ENCODE measurements at regions not wholly inside any gene's neighbourhood (a gene's known extent, or its start where the extent isn't known, plus 50 kb on each side); places are given as distances from the start of the nearest gene placed in this dataset.
"Not testable (repeated sequence)": the region's sequence is repeated elsewhere in the genome, so short reads cannot be mapped to it uniquely, and the experiment has no call there.

GRCh38 chr11:109961261-109961660 lies 131.9 kb upstream of the ZC3H12C start:
- no peak overlapping the region for H3K27ac ChIP-seq (ENCODE audit: low read length)
- no peak overlapping the region for H3K4me2 ChIP-seq (ENCODE audit: low read depth, low read length)
- peaks cover 15% of the 10 kb centered on the region for H3F3A ChIP-seq (ENCODE audit: insufficient read depth, low read length)
- H2AFZ ChIP-seq (ENCODE audit: low read length) = no peak overlapping the region
- no peaks in the 10 kb centered on the region for H3K9me3 ChIP-seq (replicated peaks; ENCODE audit: insufficient read depth, low read length)
- H3K4me3 ChIP-seq (ENCODE audit: low read length) = no peak overlapping the region
- no peaks in the 10 kb centered on the region for H3K9me2 ChIP-seq (replicated peaks; ENCODE audit: insufficient read depth, low read length)
- no peaks in the 10 kb centered on the region for H4K20me1 ChIP-seq (ENCODE audit: insufficient read depth, low read length)
- no peaks in the 10 kb centered on the region for H3K27me3 ChIP-seq (replicated peaks; ENCODE audit: insufficient read depth, low read length)
- DNase-seq = no peak
- H3K9ac ChIP-seq (ENCODE audit: low read length) = no peak overlapping the region
- no peaks in the 10 kb centered on the region for H3K36me3 ChIP-seq (replicated peaks; ENCODE audit: insufficient read depth, low read length)
- H3K4me1 ChIP-seq (ENCODE audit: low read length) = peaks cover 24% of the 10 kb centered on the region
- no peaks in the 10 kb centered on the region for H3K79me2 ChIP-seq (ENCODE audit: low read length)
- TF ChIP-seq CTCF (IDR thresholded peaks at IDR 0.05; ENCODE audit: low read length) = no peak
- TF ChIP-seq EZH2phosphoT487 (IDR thresholded peaks at IDR 0.05; ENCODE audit: low read length) = no peak
- no peak for TF ChIP-seq EZH2 (optimal IDR thresholded peaks at IDR 0.05; ENCODE audit: low read depth, low read length)

- Histone ChIP-seq H3K27me3 (replicated peaks; ENCODE audit: insufficient read depth, low read length) (no peaks in the 10 kb centered on the region), H3K4me1 (ENCODE audit: low read length) (peaks cover 10% of the 10 kb centered on the region), H3K36me3 (replicated peaks; ENCODE audit: insufficient read depth, low read length) (no peaks in the 10 kb centered on the region), H3K27ac (ENCODE audit: low read length) (no peak overlapping the region), H3K9me2 (replicated peaks; ENCODE audit: insufficient read depth, low read length) (no peaks in the 10 kb centered on the region), H3F3A (ENCODE audit: insufficient read depth, low read length) (no peaks in the 10 kb centered on the region), H3K4me3 (ENCODE audit: low read length) (no peak overlapping the region), H3K9me3 (replicated peaks; ENCODE audit: insufficient read depth, low read length) (no peaks in the 10 kb centered on the region), H2AFZ (ENCODE audit: low read length) (no peak overlapping the region), H3K9ac (ENCODE audit: low read length) (no peak overlapping the region), H3K4me2 (ENCODE audit: low read depth, low read length) (no peak overlapping the region), H4K20me1 (ENCODE audit: insufficient read depth, low read length) (no peaks in the 10 kb centered on the region), H3K79me2 (ENCODE audit: low read length) (no peaks in the 10 kb centered on the region)
- TF ChIP-seq EZH2phosphoT487 (IDR thresholded peaks at IDR 0.05; ENCODE audit: low read length) (no peak), CTCF (IDR thresholded peaks at IDR 0.05; ENCODE audit: low read length) (no peak), EZH2 (optimal IDR thresholded peaks at IDR 0.05; ENCODE audit: low read depth, low read length) (no peak)
- DNase-seq = no peak
Observed at GRCh38 chr11:109963101-109963500, 130.1 kb upstream of the ZC3H12C start.

GRCh38 chr11:109964487-109964886 lies 128.7 kb upstream of the ZC3H12C start:
- H3K9me2 ChIP-seq (replicated peaks; ENCODE audit: insufficient read depth, low read length) = no peaks in the 10 kb centered on the region
- DNase-seq = no peak
- H3K27ac ChIP-seq (ENCODE audit: low read length) = no peak overlapping the region
- H2AFZ ChIP-seq (ENCODE audit: low read length) = no peak overlapping the region
- H3K27me3 ChIP-seq (replicated peaks; ENCODE audit: insufficient read depth, low read length) = no peaks in the 10 kb centered on the region
- no peak overlapping the region for H3K4me3 ChIP-seq (ENCODE audit: low read length)
- no peaks in the 10 kb centered on the region for H3K79me2 ChIP-seq (ENCODE audit: low read length)
- no peak for TF ChIP-seq EZH2phosphoT487 (IDR thresholded peaks at IDR 0.05; ENCODE audit: low read length)
- no peak for TF ChIP-seq CTCF (IDR thresholded peaks at IDR 0.05; ENCODE audit: low read length)
- TF ChIP-seq EZH2 (optimal IDR thresholded peaks at IDR 0.05; ENCODE audit: low read depth, low read length) = no peak
- H3K9ac ChIP-seq (ENCODE audit: low read length) = no peak overlapping the region
- no peaks in the 10 kb centered on the region for H3F3A ChIP-seq (ENCODE audit: insufficient read depth, low read length)
- no peaks in the 10 kb centered on the region for H4K20me1 ChIP-seq (ENCODE audit: insufficient read depth, low read length)
- peaks cover 5% of the 10 kb centered on the region; the same call in 1 of the 2 replicates for H3K4me1 ChIP-seq (ENCODE audit: low read length)
- no peaks in the 10 kb centered on the region for H3K9me3 ChIP-seq (replicated peaks; ENCODE audit: insufficient read depth, low read length)
- no peak overlapping the region for H3K4me2 ChIP-seq (ENCODE audit: low read depth, low read length)
- no peaks in the 10 kb centered on the region for H3K36me3 ChIP-seq (replicated peaks; ENCODE audit: insufficient read depth, low read length)

GRCh38 chr11:109965445-109965844 lies 127.7 kb upstream of the ZC3H12C start:
- H2AFZ ChIP-seq (ENCODE audit: low read length); H3K9ac ChIP-seq (ENCODE audit: low read length); H3K4me1 ChIP-seq (ENCODE audit: low read length); H3K79me2 ChIP-seq (ENCODE audit: low read length); H3K9me3 ChIP-seq (replicated peaks; ENCODE audit: insufficient read depth, low read length); H4K20me1 ChIP-seq (ENCODE audit: insufficient read depth, low read length); H3K27ac ChIP-seq (ENCODE audit: low read length); H3K9me2 ChIP-seq (replicated peaks; ENCODE audit: insufficient read depth, low read length); H3K4me2 ChIP-seq (ENCODE audit: low read depth, low read length); H3K4me3 ChIP-seq (ENCODE audit: low read length); H3K27me3 ChIP-seq (replicated peaks; ENCODE audit: insufficient read depth, low read length); H3F3A ChIP-seq (ENCODE audit: insufficient read depth, low read length); H3K36me3 ChIP-seq (replicated peaks; ENCODE audit: insufficient read depth, low read length); DNase-seq: not testable (repeated sequence)

- not testable (repeated sequence) for H3K27me3 ChIP-seq (replicated peaks; ENCODE audit: insufficient read depth, low read length); H2AFZ ChIP-seq (ENCODE audit: low read length); DNase-seq; H3K4me3 ChIP-seq (ENCODE audit: low read length); H3K27ac ChIP-seq (ENCODE audit: low read length); H3F3A ChIP-seq (ENCODE audit: insufficient read depth, low read length); H3K4me2 ChIP-seq (ENCODE audit: low read depth, low read length); H3K79me2 ChIP-seq (ENCODE audit: low read length); H4K20me1 ChIP-seq (ENCODE audit: insufficient read depth, low read length); H3K9me2 ChIP-seq (replicated peaks; ENCODE audit: insufficient read depth, low read length); H3K9ac ChIP-seq (ENCODE audit: low read length); H3K36me3 ChIP-seq (replicated peaks; ENCODE audit: insufficient read depth, low read length); H3K9me3 ChIP-seq (replicated peaks; ENCODE audit: insufficient read depth, low read length)
- peaks cover 13% of the 10 kb centered on the region for H3K4me1 ChIP-seq (ENCODE audit: low read length)
Observed at GRCh38 chr11:109965926-109966325, 127.3 kb upstream of the ZC3H12C start.

- H3K36me3 ChIP-seq (replicated peaks; ENCODE audit: insufficient read depth, low read length); H2AFZ ChIP-seq (ENCODE audit: low read length); H3K27ac ChIP-seq (ENCODE audit: low read length); H3K79me2 ChIP-seq (ENCODE audit: low read length); H3K27me3 ChIP-seq (replicated peaks; ENCODE audit: insufficient read depth, low read length); DNase-seq; H3K4me2 ChIP-seq (ENCODE audit: low read depth, low read length); H3K9ac ChIP-seq (ENCODE audit: low read length); H3K9me2 ChIP-seq (replicated peaks; ENCODE audit: insufficient read depth, low read length); H3K4me3 ChIP-seq (ENCODE audit: low read length); H4K20me1 ChIP-seq (ENCODE audit: insufficient read depth, low read length); H3K9me3 ChIP-seq (replicated peaks; ENCODE audit: insufficient read depth, low read length): not testable (repeated sequence)
- peaks cover 22% of the 10 kb centered on the region for H3K4me1 ChIP-seq (ENCODE audit: low read length)
- H3F3A ChIP-seq (ENCODE audit: insufficient read depth, low read length) = peaks cover 19% of the 10 kb centered on the region
Observed at GRCh38 chr11:109967136-109967535, 126.1 kb upstream of the ZC3H12C start.
